ENCODE measurements at regions not wholly inside any gene's neighbourhood (a gene's known extent, or its start where the extent isn't known, plus 50 kb on each side); places are given as distances from the start of the nearest gene placed in this dataset.
A peak's percentile ranks its signal among the peaks of the same experiment; 100 is the strongest.

DNA sequence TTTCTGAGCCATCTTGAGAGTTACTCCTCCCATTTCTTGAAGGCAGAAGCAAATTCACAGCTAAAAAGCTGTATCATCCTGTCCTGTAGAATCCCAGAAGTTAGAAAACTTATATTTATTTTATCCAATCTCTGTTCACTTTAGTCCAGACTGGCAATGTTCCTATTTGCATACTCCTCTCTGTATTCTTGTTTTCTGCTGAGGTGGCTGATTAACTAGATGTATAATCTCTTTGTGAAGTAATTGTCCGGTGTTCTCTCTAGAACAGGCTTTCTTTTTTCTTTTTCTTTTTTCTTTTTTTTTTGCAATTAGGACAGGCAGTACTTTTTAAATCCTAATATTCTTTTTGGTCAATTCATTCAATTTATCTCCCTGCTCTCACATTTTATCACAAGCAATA, 411.0 kb downstream of the KCNJ3 start:
- FAIRE-seq (no peak), DNase-seq (ENCODE audit: low read depth) (no peak)
- Histone ChIP-seq H3K9me3 (ENCODE audit: insufficient read depth, low read depth, low read length) (no peaks in the 10 kb centered on the region), H3K4me2 (ENCODE audit: low read length) (no peak overlapping the region), H3K79me2 (ENCODE audit: insufficient read depth, low read length) (no peaks in the 10 kb centered on the region), H4K20me1 (ENCODE audit: insufficient read depth, low read length) (no peaks in the 10 kb centered on the region), H2AFZ (ENCODE audit: low read depth, low read length) (no peak overlapping the region), H3K36me3 (ENCODE audit: insufficient read depth, low read length) (no peaks in the 10 kb centered on the region), H3K4me3 (ENCODE audit: insufficient read depth, low read depth, low read length) (no peak overlapping the region), H3K27me3 (ENCODE audit: insufficient read depth, low read length) (no peaks in the 10 kb centered on the region), H3K27ac (ENCODE audit: low read depth, low read length) (no peak overlapping the region), H3K4me1 (ENCODE audit: insufficient read depth, low read length) (no peaks in the 10 kb centered on the region), H3K9ac (ENCODE audit: low read length) (no peak overlapping the region)
- peaks cover 1% of the 10 kb centered on the region for H3K9me3 Mint-ChIP-seq (ENCODE audit: unreplicated experiment)
- no peaks in the 10 kb centered on the region for H3K36me3 Mint-ChIP-seq (ENCODE audit: low read depth, unreplicated experiment)
- no peak overlapping the region for H3K4me3 Mint-ChIP-seq (ENCODE audit: unreplicated experiment)
- TF ChIP-seq EZH2 (IDR thresholded peaks at IDR 0.05; ENCODE audit: insufficient read depth, low read length) = no peak
- TF ChIP-seq, protein P1, sequence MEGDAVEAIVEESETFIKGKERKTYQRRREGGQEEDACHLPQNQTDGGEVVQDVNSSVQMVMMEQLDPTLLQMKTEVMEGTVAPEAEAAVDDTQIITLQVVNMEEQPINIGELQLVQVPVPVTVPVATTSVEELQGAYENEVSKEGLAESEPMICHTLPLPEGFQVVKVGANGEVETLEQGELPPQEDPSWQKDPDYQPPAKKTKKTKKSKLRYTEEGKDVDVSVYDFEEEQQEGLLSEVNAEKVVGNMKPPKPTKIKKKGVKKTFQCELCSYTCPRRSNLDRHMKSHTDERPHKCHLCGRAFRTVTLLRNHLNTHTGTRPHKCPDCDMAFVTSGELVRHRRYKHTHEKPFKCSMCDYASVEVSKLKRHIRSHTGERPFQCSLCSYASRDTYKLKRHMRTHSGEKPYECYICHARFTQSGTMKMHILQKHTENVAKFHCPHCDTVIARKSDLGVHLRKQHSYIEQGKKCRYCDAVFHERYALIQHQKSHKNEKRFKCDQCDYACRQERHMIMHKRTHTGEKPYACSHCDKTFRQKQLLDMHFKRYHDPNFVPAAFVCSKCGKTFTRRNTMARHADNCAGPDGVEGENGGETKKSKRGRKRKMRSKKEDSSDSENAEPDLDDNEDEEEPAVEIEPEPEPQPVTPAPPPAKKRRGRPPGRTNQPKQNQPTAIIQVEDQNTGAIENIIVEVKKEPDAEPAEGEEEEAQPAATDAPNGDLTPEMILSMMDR (IDR thresholded peaks at IDR 0.05; ENCODE audit: insufficient read depth, low read depth, low read length) = no peak
- H3K4me1 Mint-ChIP-seq (ENCODE audit: low read depth, unreplicated experiment) = no peaks in the 10 kb centered on the region
- H3K27ac Mint-ChIP-seq (ENCODE audit: unreplicated experiment) = no peak overlapping the region
- H3K27me3 Mint-ChIP-seq (ENCODE audit: low read depth, unreplicated experiment) = no peaks in the 10 kb centered on the region

DNA sequence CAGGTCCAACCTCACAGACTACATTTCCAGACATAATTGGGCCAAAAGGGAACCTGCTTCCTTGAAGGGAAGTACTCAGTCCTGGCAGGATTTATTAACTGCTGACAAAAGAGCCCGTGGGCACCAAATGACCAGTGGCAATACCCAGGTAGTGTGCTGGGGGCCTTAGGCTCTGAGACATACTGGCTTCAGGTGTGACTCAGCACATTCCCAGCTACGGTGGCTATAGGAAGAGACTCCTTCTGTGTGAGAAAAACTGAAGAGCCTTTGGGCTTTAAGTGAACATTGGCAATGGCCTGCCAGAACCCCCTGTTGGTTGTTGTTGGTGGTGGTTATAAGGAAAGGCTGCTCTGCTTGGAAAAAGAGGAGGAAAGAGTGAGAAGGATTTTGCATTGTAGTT, 401.8 kb downstream of the KCNJ3 start:
- Histone ChIP-seq H4K20me1 (ENCODE audit: insufficient read depth, low read length) (no peaks in the 10 kb centered on the region), H3K9me3 (ENCODE audit: insufficient read depth, low read depth, low read length) (peaks cover 6% of the 10 kb centered on the region), H3K36me3 (ENCODE audit: insufficient read depth, low read length) (no peaks in the 10 kb centered on the region), H2AFZ (ENCODE audit: low read depth, low read length) (no peak overlapping the region), H3K9ac (ENCODE audit: low read length) (no peak overlapping the region), H3K4me3 (ENCODE audit: insufficient read depth, low read depth, low read length) (no peak overlapping the region), H3K27ac (ENCODE audit: low read depth, low read length) (no peak overlapping the region), H3K4me1 (ENCODE audit: insufficient read depth, low read length) (no peaks in the 10 kb centered on the region), H3K79me2 (ENCODE audit: insufficient read depth, low read length) (no peaks in the 10 kb centered on the region), H3K4me2 (ENCODE audit: low read length) (no peak overlapping the region), H3K27me3 (ENCODE audit: insufficient read depth, low read length) (no peaks in the 10 kb centered on the region)
- Mint-ChIP-seq H3K27ac (ENCODE audit: unreplicated experiment) (no peak overlapping the region), H3K27me3 (ENCODE audit: low read depth, unreplicated experiment) (no peaks in the 10 kb centered on the region), H3K9me3 (ENCODE audit: unreplicated experiment) (peaks cover 13% of the 10 kb centered on the region), H3K36me3 (ENCODE audit: low read depth, unreplicated experiment) (no peaks in the 10 kb centered on the region), H3K4me3 (ENCODE audit: unreplicated experiment) (no peak overlapping the region), H3K4me1 (ENCODE audit: low read depth, unreplicated experiment) (peaks cover 18% of the 10 kb centered on the region)
- FAIRE-seq = no peak
- TF ChIP-seq, protein P1 (IDR thresholded peaks at IDR 0.05; ENCODE audit: insufficient read depth, low read depth, low read length) = no peak
- no peak for TF ChIP-seq EZH2 (IDR thresholded peaks at IDR 0.05; ENCODE audit: insufficient read depth, low read length)
- DNase-seq (ENCODE audit: low read depth) = no peak

- no peak overlapping the region for H3K4me3 ChIP-seq (ENCODE audit: insufficient read depth, low read depth, low read length)
- no peaks in the 10 kb centered on the region for H3K79me2 ChIP-seq (ENCODE audit: insufficient read depth, low read length)
- Mint-ChIP-seq H3K36me3 (ENCODE audit: low read depth, unreplicated experiment) (no peaks in the 10 kb centered on the region), H3K27me3 (ENCODE audit: low read depth, unreplicated experiment) (no peaks in the 10 kb centered on the region), H3K4me1 (ENCODE audit: low read depth, unreplicated experiment) (peaks cover 18% of the 10 kb centered on the region), H3K27ac (ENCODE audit: unreplicated experiment) (peak overlapping the region; percentile 27), H3K4me3 (ENCODE audit: unreplicated experiment) (no peak overlapping the region), H3K9me3 (ENCODE audit: unreplicated experiment) (peaks cover 13% of the 10 kb centered on the region)
- H3K4me1 ChIP-seq (ENCODE audit: insufficient read depth, low read length) = no peaks in the 10 kb centered on the region
- TF ChIP-seq, protein P1 (IDR thresholded peaks at IDR 0.05; ENCODE audit: insufficient read depth, low read depth, low read length) = no peak
- TF ChIP-seq EZH2 (IDR thresholded peaks at IDR 0.05; ENCODE audit: insufficient read depth, low read length) = no peak
- H3K9ac ChIP-seq (ENCODE audit: low read length) = no peak overlapping the region
- DNase-seq (ENCODE audit: low read depth) = no peak
- H4K20me1 ChIP-seq (ENCODE audit: insufficient read depth, low read length) = no peaks in the 10 kb centered on the region
- H3K4me2 ChIP-seq (ENCODE audit: low read length) = no peak overlapping the region
- no peak overlapping the region for H3K27ac ChIP-seq (ENCODE audit: low read depth, low read length)
- peaks cover 6% of the 10 kb centered on the region for H3K9me3 ChIP-seq (ENCODE audit: insufficient read depth, low read depth, low read length)
- no peaks in the 10 kb centered on the region for H3K27me3 ChIP-seq (ENCODE audit: insufficient read depth, low read length)
- no peak overlapping the region for H2AFZ ChIP-seq (ENCODE audit: low read depth, low read length)
- FAIRE-seq = no peak
- no peaks in the 10 kb centered on the region for H3K36me3 ChIP-seq (ENCODE audit: insufficient read depth, low read length)
Observed at GRCh38 chr2:155099784-155100183, 401.3 kb downstream of the KCNJ3 start.

All from astrocyte (in vitro differentiated cells and primary cell).